Small intestine (tissue), 7 donors: ENCODE measurements at regions not wholly inside any gene's neighbourhood (a gene's known extent, or its start where the extent isn't known, plus 50 kb on each side); places are given as distances from the start of the nearest gene placed in this dataset.

Experiments used
- DNase-seq, 2 donors: peaks; one replicate each; pipeline versions ENCODE4 v3.0.0 to v3.0.0-alpha.2; 2013
- FAIRE-seq: peaks from 2 replicates; lab custom pipeline; 2012; peaks lifted over from hg19 to GRCh38; lab: Jason Lieb, UNC
- H3K27ac ChIP-seq, 3 donors: one replicate each; pipeline ENCODE4 v1.5.1; 2013; ENCODE audit warnings: low read length in 2 of 3, mild to moderate bottlenecking in 2 of 3, control low read depth in 1 of 3, inconsistent platforms in 1 of 3, low read depth in 1 of 3, moderate library complexity in 1 of 3
- H3K27me3 ChIP-seq, 3 donors: one replicate each; pipeline ENCODE4 v1.6.1; 2013; ENCODE audit warnings: low read length in 3 of 3, inconsistent platforms in 1 of 3; ENCODE audit not compliant: control insufficient read depth in 3 of 3, insufficient read depth in 3 of 3
- H3K36me3 ChIP-seq, 3 donors: one replicate each; pipeline ENCODE4 v1.6.1; 2013; ENCODE audit warnings: low read length in 3 of 3, inconsistent platforms in 1 of 3, low read depth in 1 of 3, mild to moderate bottlenecking in 1 of 3, moderate library complexity in 1 of 3; ENCODE audit not compliant: control insufficient read depth in 3 of 3, insufficient read depth in 2 of 3
- H3K4me1 ChIP-seq, 3 donors: one replicate each; pipeline ENCODE4 v1.6.1; 2013; ENCODE audit warnings: low read length in 2 of 3, inconsistent platforms in 1 of 3, low read depth in 1 of 3, mild to moderate bottlenecking in 1 of 3, moderate library complexity in 1 of 3; ENCODE audit not compliant: control insufficient read depth in 3 of 3, insufficient read depth in 2 of 3
- H3K4me3 ChIP-seq, 3 donors: one replicate each; pipeline ENCODE4 v1.5.1; 2013; ENCODE audit warnings: low read length in 3 of 3, control low read depth in 1 of 3, inconsistent platforms in 1 of 3, low read depth in 1 of 3, mild to moderate bottlenecking in 1 of 3, moderate library complexity in 1 of 3
- H3K9me3 ChIP-seq, 2 donors: one replicate each; pipeline ENCODE4 v1.6.1; 2013; ENCODE audit warnings: low read depth in 1 of 2, low read length in 1 of 2; ENCODE audit not compliant: control insufficient read depth in 2 of 2, insufficient read depth in 1 of 2
- WGBS, 3 donors: extraction: QIAGEN DNeasy Blood & Tissue Kit; methylation state at CpG; one replicate each; pipeline ENCODE4 v1.1.7; 2013; 5-methylcytosine and 5-hydroxymethylcytosine counted together
- donor health status: healthy with polysubstance abuse.
- donor health status: control.
- donor health status: control.
- donor health status: Bipolar disorder and iron deficiency.
- donor health status: healthy.

GRCh38 chr2:234853729-234854128 lies 98.1 kb upstream of the SH3BP4 start:
- 73 to 84% (median 80%) methylated on average over 2 of the region's 2 CpGs for WGBS, 3 donors
- Histone ChIP-seq H3K9me3 (peaks cover 0 to 17% of the 10 kb centered on the region in 2 donors), H3K4me3 (no peak overlapping the region), H3K27me3 (no peaks in the 10 kb centered on the region), H3K4me1 (no peaks in the 10 kb centered on the region), H3K27ac (no peak overlapping the region), H3K36me3 (no peaks in the 10 kb centered on the region)
- FAIRE-seq (no peak), DNase-seq (no peak)

GRCh38 chr2:234852941-234853340 lies 98.9 kb upstream of the SH3BP4 start:
- no peak overlapping the region for H3K4me3 ChIP-seq
- H3K27me3 ChIP-seq = no peaks in the 10 kb centered on the region
- FAIRE-seq = no peak
- H3K27ac ChIP-seq = no peak overlapping the region
- 87 to 91% (median 89%) methylated on average over 5 of the region's 5 CpGs for WGBS, 3 donors
- no peaks in the 10 kb centered on the region for H3K4me1 ChIP-seq
- no peaks in the 10 kb centered on the region for H3K36me3 ChIP-seq
- no peak for DNase-seq
- H3K9me3 ChIP-seq = peaks cover 0 to 17% of the 10 kb centered on the region in 2 donors

- no peaks in the 10 kb centered on the region for H3K4me1 ChIP-seq
- WGBS, 3 donors = 86 to 90% (median 88%) methylated on average over 1 of the region's 1 CpG
- DNase-seq (no peak), FAIRE-seq (no peak)
- H3K4me3 ChIP-seq = no peak overlapping the region
- no peaks in the 10 kb centered on the region for H3K36me3 ChIP-seq
- peaks cover 0 to 17% of the 10 kb centered on the region in 2 donors for H3K9me3 ChIP-seq
- H3K27ac ChIP-seq = no peak overlapping the region
- no peaks in the 10 kb centered on the region for H3K27me3 ChIP-seq
These were observed 99.8 kb upstream of the SH3BP4 start for GRCh38 chr2:234852035-234852434.

- Histone ChIP-seq H3K36me3 (no peaks in the 10 kb centered on the region), H3K27me3 (no peaks in the 10 kb centered on the region), H3K27ac (no peak overlapping the region), H3K4me3 (no peak overlapping the region), H3K4me1 (no peaks in the 10 kb centered on the region), H3K9me3 (peaks cover 0 to 17% of the 10 kb centered on the region in 2 donors)
- DNase-seq (no peak), FAIRE-seq (no peak)
- 81 to 92% (median 81%) methylated on average over 5 of the region's 5 CpGs for WGBS, 3 donors
These were observed 100.4 kb upstream of the SH3BP4 start for GRCh38 chr2:234851451-234851850.

GRCh38 chr2:234850818-234851217 lies 101.0 kb upstream of the SH3BP4 start:
- WGBS, 3 donors = 86 to 89% (median 86%) methylated on average over 5 of the region's 5 CpGs
- Histone ChIP-seq H3K27ac (no peak overlapping the region), H3K27me3 (no peaks in the 10 kb centered on the region), H3K9me3 (peaks cover 0 to 17% of the 10 kb centered on the region in 2 donors), H3K36me3 (no peaks in the 10 kb centered on the region), H3K4me3 (no peak overlapping the region), H3K4me1 (no peaks in the 10 kb centered on the region)
- no peak for FAIRE-seq
- no peak for DNase-seq

GRCh38 chr2:234849678-234850077 lies 102.1 kb upstream of the SH3BP4 start:
- Histone ChIP-seq H3K9me3 (peaks cover 0 to 10% of the 10 kb centered on the region in 2 donors), H3K27me3 (no peaks in the 10 kb centered on the region), H3K4me3 (no peak overlapping the region), H3K4me1 (no peaks in the 10 kb centered on the region), H3K36me3 (no peaks in the 10 kb centered on the region), H3K27ac (no peak overlapping the region)
- DNase-seq (no peak), FAIRE-seq (no peak)
- 82 to 83% (median 82%) methylated on average over 4 of the region's 4 CpGs for WGBS, 3 donors

GRCh38 chr2:234848578-234848977 lies 103.2 kb upstream of the SH3BP4 start:
- FAIRE-seq = no peak
- H3K4me3 ChIP-seq = no peak overlapping the region

GRCh38 chr2:234847639-234848038 lies 104.2 kb upstream of the SH3BP4 start:
- no peak overlapping the region for H3K4me3 ChIP-seq
- no peaks in the 10 kb centered on the region for H3K4me1 ChIP-seq
- DNase-seq = no peak
- H3K36me3 ChIP-seq = no peaks in the 10 kb centered on the region
- H3K27me3 ChIP-seq = no peaks in the 10 kb centered on the region
- H3K9me3 ChIP-seq = peaks cover 0 to 8% of the 10 kb centered on the region in 2 donors
- H3K27ac ChIP-seq = no peak overlapping the region
- 90 to 97% (median 94%) methylated on average over 6 of the region's 6 CpGs for WGBS, 3 donors
- FAIRE-seq = no peak

More at GRCh38 chr2:234848578-234848977, 103.2 kb upstream of the SH3BP4 start:
- peaks cover 0 to 8% of the 10 kb centered on the region in 2 donors for H3K9me3 ChIP-seq
- no peak overlapping the region for H3K27ac ChIP-seq
- H3K4me1 ChIP-seq = no peaks in the 10 kb centered on the region
- no peaks in the 10 kb centered on the region for H3K27me3 ChIP-seq
- H3K36me3 ChIP-seq = no peaks in the 10 kb centered on the region
- DNase-seq = no peak

GRCh38 chr2:234847364-234847635 lies 104.5 kb upstream of the SH3BP4 start:
- Histone ChIP-seq H3K9me3 (peaks cover 0 to 8% of the 10 kb centered on the region in 2 donors), H3K4me3 (no peak overlapping the region), H3K27ac (no peak overlapping the region), H3K27me3 (no peaks in the 10 kb centered on the region), H3K4me1 (no peaks in the 10 kb centered on the region), H3K36me3 (no peaks in the 10 kb centered on the region)
- DNase-seq = no peak
- FAIRE-seq = no peak
- WGBS, 3 donors = 90 to 98% (median 91%) methylated on average over 6 of the region's 6 CpGs
